H1 (cell line): ENCODE measurements at regions not wholly inside any gene's neighbourhood (a gene's known extent, or its start where the extent isn't known, plus 50 kb on each side); places are given as distances from the start of the nearest gene placed in this dataset.

Experiments
- BCL11A ChIP-seq, 2 experiments: IDR thresholded peaks; one replicate each; pipeline ENCODE4 v1.6.1; 2011; ENCODE audit warnings: low read depth in 2 of 2, low read length in 2 of 2, mild to moderate bottlenecking in 2 of 2
- EGR1 ChIP-seq: IDR thresholded peaks from 2 replicates; pipeline ENCODE4 v1.6.1; 2011; ENCODE audit warnings: low read depth, low read length, borderline replicate concordance
- EP300 ChIP-seq, 2 experiments: IDR thresholded peaks; 1 replicate in 1 of 2; 2 replicates in 1 of 2; pipeline ENCODE4 v1.6.1; 2011 to 2012; ENCODE audit warnings: low read depth in 2 of 2, low read length in 2 of 2, mild to moderate bottlenecking in 2 of 2, borderline replicate concordance in 1 of 2, inconsistent platforms in 1 of 2, moderate library complexity in 1 of 2
- EZH2 ChIP-seq: fragments of 200-600 bp; sonication (generic); IDR thresholded peaks from 2 replicates; pipeline ENCODE4 v1.7.1; 2012; ENCODE audit warnings: low read depth, mild to moderate bottlenecking, moderate library complexity, low read length, inconsistent platforms; ENCODE audit not compliant: severe bottlenecking
- FOSL1 ChIP-seq: IDR thresholded peaks from 2 replicates; pipeline ENCODE4 v1.6.1; 2011; ENCODE audit warnings: mild to moderate bottlenecking, low read depth, low read length, moderate library complexity; ENCODE audit not compliant: insufficient read depth
- GABPA ChIP-seq: IDR thresholded peaks from 2 replicates; pipeline ENCODE4 v1.6.1; 2011; ENCODE audit warnings: mild to moderate bottlenecking, low read length, moderate library complexity, borderline replicate concordance; ENCODE audit not compliant: insufficient read depth
- POLR2A ChIP-seq, 2 experiments: IDR thresholded peaks; 1 replicate in 1 of 2; 2 replicates in 1 of 2; pipeline ENCODE4 v1.6.1; 2011; ENCODE audit warnings: low read depth in 2 of 2, low read length in 2 of 2, mild to moderate bottlenecking in 2 of 2; ENCODE audit errors: control extremely low read depth in 1 of 2
- POLR2AphosphoS5 ChIP-seq: IDR thresholded peaks from 2 replicates; pipeline ENCODE4 v1.6.1; 2011; ENCODE audit warnings: low read depth, low read length
- SIN3A ChIP-seq, 2 experiments: IDR thresholded peaks in 1 of 2; conservative IDR thresholded peaks in 1 of 2; 2 replicates each; pipeline ENCODE4 v1.6.1; 2011 to 2012; ENCODE audit warnings: low read length in 2 of 2, improper control_type of control experiment in 1 of 2, low read depth in 1 of 2, mild to moderate bottlenecking in 1 of 2
- SIRT6 ChIP-seq: IDR thresholded peaks from one replicate; pipeline ENCODE4 v1.7.1; 2012; ENCODE audit warnings: low read length, inconsistent platforms
- TAF1 ChIP-seq: IDR thresholded peaks from 2 replicates; pipeline ENCODE4 v1.6.1; 2011; ENCODE audit warnings: mild to moderate bottlenecking, low read depth, low read length
- TF ChIP-seq, protein P1 (sequence below), 3 experiments: IDR thresholded peaks; 1 replicate in 2 of 3; 2 replicates in 1 of 3; pipeline versions ENCODE4 v1.5.1 to v1.6.1; 2011; ENCODE audit warnings: low read length in 3 of 3, mild to moderate bottlenecking in 3 of 3, inconsistent platforms in 2 of 3, low read depth in 1 of 3, moderate library complexity in 1 of 3; ENCODE audit not compliant: insufficient read depth in 1 of 3; ENCODE audit errors: control extremely low read depth in 1 of 3
- TF ChIP-seq, protein P2 (sequence below): IDR thresholded peaks from 2 replicates; pipeline ENCODE4 v1.6.1; 2011; ENCODE audit warnings: low read depth, mild to moderate bottlenecking, low read length; ENCODE audit not compliant: insufficient read depth

DNA sequence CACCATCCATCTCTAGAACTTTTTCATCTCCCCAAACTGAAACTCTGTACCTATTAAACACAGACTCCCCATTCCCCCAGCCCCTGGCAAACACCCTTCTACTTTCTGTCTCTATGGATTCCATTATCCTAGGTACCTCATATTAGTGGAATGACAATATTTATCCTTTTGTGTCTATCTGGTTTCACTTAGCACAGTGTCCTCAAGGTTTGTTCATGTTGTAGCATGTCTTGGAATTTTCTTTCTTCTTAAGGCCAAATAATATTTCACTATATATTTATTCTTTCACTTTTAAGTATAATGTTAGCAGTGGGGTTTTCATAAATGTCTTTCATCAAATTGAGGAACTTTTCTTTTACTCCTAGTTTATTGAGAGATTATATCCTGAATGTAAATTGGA lies 56.8 kb upstream of the DSP start:
- TF ChIP-seq GABPA (no peak), TAF1 (no peak), POLR2A (IDR thresholded peaks at IDR 0.05; ENCODE audit: control extremely low read depth in 1 of 2, low read depth in 2 of 2, low read length in 2 of 2) (no peak), BCL11A (IDR thresholded peaks at IDR 0.05; ENCODE audit: low read depth in 2 of 2, low read length in 2 of 2) (no peak), FOSL1 (no peak), POLR2AphosphoS5 (no peak), EGR1 (no peak), EZH2 (no peak), SIRT6 (no peak), EP300 (IDR thresholded peaks at IDR 0.05; ENCODE audit: borderline replicate concordance in 1 of 2, low read depth in 2 of 2, low read length in 2 of 2) (no peak), SIN3A (conservative IDR thresholded peaks at IDR 0.05 in 1 of 2, IDR thresholded peaks at IDR 0.05 in 1 of 2; ENCODE audit: low read depth in 1 of 2, low read length in 2 of 2) (no peak)
- TF ChIP-seq, protein P1, sequence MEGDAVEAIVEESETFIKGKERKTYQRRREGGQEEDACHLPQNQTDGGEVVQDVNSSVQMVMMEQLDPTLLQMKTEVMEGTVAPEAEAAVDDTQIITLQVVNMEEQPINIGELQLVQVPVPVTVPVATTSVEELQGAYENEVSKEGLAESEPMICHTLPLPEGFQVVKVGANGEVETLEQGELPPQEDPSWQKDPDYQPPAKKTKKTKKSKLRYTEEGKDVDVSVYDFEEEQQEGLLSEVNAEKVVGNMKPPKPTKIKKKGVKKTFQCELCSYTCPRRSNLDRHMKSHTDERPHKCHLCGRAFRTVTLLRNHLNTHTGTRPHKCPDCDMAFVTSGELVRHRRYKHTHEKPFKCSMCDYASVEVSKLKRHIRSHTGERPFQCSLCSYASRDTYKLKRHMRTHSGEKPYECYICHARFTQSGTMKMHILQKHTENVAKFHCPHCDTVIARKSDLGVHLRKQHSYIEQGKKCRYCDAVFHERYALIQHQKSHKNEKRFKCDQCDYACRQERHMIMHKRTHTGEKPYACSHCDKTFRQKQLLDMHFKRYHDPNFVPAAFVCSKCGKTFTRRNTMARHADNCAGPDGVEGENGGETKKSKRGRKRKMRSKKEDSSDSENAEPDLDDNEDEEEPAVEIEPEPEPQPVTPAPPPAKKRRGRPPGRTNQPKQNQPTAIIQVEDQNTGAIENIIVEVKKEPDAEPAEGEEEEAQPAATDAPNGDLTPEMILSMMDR (IDR thresholded peaks at IDR 0.05; ENCODE audit: control extremely low read depth in 1 of 3, insufficient read depth in 1 of 3, low read depth in 1 of 3, low read length in 3 of 3) = no peak
- TF ChIP-seq, protein P2, sequence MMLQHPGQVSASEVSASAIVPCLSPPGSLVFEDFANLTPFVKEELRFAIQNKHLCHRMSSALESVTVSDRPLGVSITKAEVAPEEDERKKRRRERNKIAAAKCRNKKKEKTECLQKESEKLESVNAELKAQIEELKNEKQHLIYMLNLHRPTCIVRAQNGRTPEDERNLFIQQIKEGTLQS = no peak
